Testis (tissue), 2 donors: ENCODE measurements at regions not wholly inside any gene's neighbourhood (a gene's known extent, or its start where the extent isn't known, plus 50 kb on each side); places are given as distances from the start of the nearest gene placed in this dataset.

ENCODE experiments used
- CTCF ChIP-seq, 3 experiments: fragments of 450-650 bp in 2 of 3; fragments of 200-600 bp in 1 of 3; sonication (generic) in 1 of 3; IDR thresholded peaks; one replicate each; pipeline ENCODE4 v1.5.1; 2016 to 2019; ENCODE audit warnings: antibody characterized with exemption in 3 of 3, mild to moderate bottlenecking in 2 of 3, moderate library complexity in 1 of 3
- POLR2A ChIP-seq: fragments of 450-650 bp; IDR thresholded peaks from one replicate; pipeline ENCODE4 v1.6.1; 2017; ENCODE audit warnings: antibody characterized with exemption, mild to moderate bottlenecking, moderate library complexity

GRCh38 chr16:66026211-66026610 is 340.3 kb upstream of the CDH5 start:
- no peak for TF ChIP-seq POLR2A
- TF ChIP-seq CTCF (IDR thresholded peaks at IDR 0.05): peak in 1 of 3 experiments; percentile 10
